Renal pelvis (tissue), 1 donor: ENCODE measurements at regions not wholly inside any gene's neighbourhood (a gene's known extent, or its start where the extent isn't known, plus 50 kb on each side); places are given as distances from the start of the nearest gene placed in this dataset.
A peak's percentile ranks its signal among the peaks of the same experiment; 100 is the strongest.
"Not testable (repeated sequence)": the region's sequence is repeated elsewhere in the genome, so short reads cannot be mapped to it uniquely, and the experiment has no call there.

Experiments
- DNase-seq: peaks from one replicate; pipeline ENCODE4 v3.0.0-alpha.2; 2013

DNA sequence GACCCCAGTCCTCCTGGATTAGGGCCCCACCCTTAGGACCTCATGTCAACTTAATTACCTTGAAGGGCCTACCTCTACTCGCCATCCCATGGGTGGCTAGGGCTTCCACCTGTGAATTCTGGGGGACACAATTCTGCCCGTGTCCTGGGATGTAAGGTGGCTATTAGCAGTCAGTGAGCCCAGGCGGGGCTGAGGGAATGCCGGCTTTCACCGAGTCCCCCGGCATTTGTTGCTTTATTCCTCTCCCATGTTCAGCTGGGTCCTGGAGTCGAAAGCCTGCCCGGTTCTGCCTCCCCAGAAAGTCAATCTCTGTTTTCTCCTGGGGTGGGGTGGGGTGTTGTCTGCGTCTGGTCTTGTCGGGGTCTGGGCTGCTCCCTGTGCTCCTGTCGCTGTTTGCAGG is 125.6 kb downstream of the GLRX3 start:
- no peak for DNase-seq

DNA sequence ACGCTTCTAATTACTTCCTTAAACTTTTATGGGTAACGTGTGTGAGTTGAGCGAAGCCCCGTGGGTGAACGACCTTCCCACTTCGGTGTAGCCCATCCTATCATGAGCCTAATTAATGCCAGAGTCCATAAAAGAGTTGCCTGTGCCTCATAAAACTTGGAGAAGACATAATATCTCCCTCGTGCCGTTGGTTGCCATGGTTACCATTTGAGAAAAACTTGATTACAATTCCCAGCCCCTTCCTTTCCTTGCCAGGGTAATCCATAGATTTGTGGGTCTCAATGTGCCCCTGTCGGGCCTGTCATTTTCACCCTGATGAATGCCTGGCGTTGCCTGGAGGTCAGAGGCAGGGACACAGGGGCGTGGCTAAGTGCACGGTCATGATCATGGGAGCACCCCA is 127.1 kb downstream of the GLRX3 start:
- DNase-seq, result no peak

DNA sequence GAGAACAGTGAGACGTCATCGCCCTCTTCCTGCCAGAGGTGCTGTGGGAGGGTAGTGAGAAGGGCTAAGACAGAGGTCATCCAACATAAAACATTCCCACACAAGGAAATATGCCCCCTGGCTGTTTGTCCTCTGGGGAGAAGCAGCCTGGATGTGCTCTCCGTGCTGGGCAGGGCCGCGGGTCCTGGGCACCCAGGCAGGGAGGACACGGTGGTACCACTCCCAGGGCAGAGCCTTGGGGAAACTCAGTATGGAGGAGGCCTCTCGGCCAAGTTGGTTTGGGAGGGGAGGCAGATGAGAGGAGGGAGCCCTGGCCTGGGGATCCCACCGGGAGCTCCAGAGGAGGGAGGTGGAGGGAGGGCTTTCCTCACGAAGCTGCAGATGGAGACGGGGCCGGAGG is 129.4 kb downstream of the GLRX3 start:
- no peak for DNase-seq

DNA sequence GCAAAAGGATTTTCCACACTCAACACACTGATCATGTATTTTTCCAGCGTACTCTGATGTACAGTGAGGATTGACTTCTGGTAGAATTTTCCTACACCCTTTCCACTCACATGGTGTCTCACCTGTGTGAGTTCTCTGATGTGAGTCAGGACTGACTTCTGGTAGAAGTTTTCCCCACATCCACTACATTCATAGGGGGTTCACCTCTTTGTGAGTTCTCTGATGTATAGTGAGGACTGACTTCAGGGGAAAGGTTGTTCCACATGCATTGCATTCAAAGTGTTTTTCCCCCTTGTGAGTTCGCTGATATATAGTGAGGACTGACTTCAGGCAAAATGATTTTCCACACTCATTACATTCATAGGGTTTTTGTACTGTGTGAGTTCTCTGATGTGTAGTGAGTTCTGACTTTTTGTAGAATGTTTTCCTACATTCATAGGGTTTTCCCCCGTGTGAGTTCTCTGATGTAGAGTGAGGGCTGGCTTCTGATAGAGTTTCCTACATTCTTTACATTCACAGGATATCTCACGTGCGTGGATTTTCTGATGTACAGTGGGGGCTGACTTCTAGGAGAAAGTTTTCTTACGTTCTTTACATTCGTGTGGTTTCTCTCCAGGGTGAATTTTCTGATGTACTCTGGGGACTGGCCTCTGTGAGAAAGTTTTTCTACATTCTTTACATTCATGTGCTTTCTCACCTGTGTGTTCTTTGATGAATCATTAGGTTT is 146.5 kb downstream of the GLRX3 start:
- no peak for DNase-seq

DNA sequence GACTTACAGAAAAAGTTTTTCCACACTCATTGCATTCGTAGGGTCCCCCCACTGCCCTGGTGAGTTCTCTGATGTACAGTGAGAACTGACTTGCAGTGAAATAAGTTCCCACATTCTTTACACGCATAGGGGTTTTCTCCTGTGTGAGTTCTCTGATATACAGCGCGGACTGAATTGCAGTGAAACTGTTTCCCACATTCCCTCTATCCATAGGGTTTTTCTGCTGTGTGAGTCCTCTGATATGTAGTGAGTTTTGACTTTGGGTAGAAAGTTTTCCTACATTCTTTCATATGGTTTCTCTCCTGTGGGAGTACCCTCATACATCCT is 147.0 kb downstream of the GLRX3 start:
- DNase-seq, result no peak

DNA sequence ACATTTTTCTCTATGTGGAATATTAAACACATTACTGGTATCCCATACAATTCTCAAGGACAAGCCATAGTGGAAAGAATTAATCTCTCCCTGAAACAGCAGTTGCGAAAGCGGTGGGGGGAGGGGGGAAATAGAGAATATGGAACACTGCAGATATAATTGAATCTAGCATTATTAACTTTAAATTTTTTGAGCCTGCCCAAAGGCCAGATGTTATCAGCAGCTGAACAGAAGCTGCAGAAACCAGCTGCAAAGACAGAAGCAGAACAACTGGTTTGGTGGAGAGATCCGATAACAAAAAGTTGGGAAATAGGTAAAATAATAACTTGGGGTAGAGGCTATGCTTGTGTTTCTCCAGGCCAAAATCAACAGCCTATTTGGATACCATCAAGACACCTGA is 159.6 kb downstream of the GLRX3 start:
- not testable (repeated sequence) for DNase-seq

DNA sequence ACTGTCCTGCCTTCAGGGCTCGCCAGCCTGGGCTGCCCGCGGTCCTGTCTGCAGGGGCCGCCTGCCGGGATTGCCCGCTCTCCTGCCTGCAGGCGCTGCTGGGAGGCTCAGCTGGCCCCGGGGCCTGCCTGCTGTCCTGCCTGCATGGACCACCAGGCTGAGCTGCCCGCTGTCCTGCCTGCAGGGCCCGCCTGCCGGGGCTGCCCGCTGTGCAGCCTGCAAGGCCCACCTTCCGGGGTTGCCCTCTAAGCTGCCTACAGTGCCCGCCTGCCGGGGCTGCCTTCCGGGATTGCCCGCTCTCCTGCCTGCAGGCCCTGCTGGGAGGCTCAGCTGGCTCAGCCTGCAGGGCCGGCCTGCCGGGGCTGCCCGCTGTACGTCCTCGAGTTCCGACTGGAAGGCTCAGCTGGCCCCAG is 164.4 kb downstream of the GLRX3 start:
- no peak for DNase-seq

DNA sequence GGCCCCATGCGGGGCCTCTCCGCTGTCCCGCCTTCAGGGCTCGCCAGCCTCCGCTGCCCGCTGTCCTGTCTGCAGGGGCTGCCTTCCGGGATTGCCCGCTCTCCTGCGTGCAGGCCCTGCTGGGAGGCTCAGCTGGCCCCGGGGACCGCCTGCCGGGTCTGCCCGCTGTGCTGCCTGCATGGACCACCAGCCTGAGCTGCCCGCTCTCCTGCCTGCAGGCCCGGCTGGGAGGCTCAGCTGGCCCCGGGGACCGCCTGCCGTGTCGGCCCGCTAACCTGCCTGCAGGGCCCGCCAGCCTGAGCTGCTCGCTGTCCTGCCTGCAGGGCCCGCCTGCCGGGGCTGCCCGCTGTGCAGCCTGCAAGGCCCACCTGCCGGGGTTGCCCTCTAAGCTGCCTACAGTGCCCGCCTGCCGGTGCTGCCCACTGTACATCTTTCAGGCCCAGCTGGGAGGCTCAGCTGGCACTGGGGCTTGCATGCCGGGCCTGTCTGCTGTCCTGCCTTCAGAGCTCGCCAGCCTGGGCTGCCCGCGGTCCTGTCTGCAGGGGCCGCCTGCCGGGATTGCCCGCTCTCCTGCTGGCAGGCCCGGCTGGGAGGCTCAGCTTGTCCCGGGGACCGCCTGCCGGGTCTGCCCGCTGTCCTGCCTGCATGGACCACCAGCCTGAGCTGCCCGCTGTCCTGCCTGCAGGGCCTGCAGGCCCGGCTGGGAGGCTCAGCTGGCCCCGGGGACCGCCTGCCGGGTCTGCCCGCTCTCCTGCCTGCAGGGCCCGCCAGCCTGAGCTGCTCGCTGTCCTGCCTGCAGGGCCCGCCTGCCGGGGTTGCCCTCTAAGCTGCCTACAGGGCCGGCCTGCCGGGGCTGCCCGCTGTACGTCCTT is 165.1 kb downstream of the GLRX3 start:
- peak; percentile 42 for DNase-seq

DNA sequence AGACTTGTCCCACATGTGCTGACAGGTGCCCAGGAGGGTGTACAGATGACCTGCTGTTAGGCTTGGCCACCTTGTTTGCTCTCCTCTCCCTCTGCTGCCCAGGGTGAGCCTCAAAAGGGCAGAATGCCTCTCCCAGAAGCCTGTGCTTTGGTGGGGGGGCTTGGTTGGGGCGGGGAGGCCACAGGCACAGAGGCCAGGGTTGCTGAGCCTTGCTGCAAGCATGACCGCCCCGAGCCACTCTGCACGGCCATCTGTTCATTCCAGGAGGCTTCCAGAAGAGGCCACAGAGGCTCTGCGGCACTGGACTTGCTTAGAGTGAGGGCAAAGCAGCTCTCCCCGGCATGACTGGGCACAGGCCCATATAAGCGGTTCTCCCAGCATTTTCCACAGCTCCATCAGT is 190.8 kb downstream of the GLRX3 start:
- no peak for DNase-seq

DNA sequence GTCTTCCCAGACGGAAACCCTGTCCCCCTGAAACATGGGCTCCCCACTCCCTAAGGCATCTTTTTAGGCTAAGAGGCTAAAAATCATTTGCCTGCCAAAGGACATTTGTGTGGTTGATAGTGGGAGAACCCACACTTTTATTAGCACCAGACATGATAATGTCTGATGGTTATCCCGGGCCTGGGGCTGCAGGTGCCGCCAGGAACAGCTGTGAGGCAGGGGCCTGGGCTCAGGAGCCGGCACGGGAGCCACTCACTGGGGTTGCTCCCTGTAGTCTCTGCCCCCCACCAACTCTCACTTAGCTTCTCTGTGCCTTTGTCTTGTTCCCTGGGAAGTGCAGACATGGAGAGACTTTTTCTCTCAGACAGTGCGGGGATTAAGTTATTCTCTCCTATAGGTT is 193.6 kb downstream of the GLRX3 start:
- no peak for DNase-seq

DNA sequence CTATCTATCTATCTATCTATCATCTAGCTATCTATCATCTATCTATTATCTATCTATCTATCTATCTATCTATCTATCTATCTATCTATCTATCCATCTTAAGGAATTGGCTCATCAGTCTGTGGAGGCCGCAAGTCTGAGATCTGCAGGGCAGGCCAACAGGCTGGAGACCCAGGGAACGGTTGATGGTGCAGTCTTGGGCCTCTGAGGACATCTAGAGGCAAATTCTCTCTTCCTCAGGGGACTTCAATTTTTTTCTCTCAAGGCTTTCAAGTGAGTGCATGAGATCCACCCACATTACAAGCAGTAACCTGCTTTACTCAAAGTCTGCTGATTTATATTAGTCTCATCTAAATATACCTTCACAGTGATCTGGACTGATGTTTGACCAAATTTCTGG is 197.0 kb downstream of the GLRX3 start:
- DNase-seq, result peak; percentile 17

DNA sequence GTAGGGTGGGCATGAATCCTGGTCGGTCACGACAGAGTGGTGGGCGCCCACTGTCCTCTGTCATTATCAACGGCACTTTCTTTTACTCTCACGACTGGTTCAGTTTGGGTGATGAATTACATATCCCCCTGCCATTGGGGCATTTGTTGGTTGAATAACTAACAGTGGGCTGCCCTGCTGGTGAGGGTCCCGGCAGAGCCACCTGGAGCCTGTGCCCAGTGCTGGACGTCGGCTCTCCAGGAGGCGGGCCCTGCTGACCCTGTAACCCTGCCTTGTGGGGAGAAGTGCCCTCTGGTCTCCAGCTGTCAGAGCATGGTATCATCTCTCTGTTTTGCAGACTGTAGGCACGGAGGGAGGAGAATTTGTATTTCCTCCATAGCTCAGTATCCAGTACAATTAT is 199.1 kb downstream of the GLRX3 start:
- no peak for DNase-seq

DNA sequence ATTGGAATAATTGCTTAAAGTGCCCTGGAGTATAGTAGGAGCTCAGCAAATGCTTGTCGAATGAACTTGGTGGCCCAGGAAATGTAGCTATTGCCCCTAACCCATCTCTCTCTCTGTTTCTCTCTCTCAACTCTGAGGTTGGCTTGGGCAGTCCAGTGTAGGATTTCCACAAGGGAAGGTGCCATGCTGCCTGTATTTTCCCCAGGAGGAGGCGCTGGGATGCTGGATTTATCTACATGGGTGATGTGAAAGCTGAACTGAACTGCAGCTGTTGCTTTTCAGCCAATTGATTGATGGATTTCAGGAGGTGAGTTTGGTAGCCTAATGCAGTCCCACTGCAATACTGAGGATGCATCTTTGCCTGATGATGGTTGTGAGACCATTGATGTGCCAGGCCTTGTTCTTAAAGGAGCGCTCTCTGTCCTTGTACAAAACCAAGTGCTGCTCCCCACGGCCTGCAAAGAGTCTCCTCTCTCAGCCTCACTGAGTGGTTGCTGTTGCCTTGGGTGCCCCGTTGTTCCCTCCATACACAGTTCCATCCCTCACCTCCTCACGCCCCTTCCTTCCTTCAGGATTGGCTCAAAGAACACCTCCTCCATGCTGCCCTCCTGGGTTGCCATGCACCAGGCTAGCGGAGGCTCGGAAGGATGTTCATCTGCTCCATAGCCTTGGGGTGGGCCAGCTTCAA is 200.6 kb downstream of the GLRX3 start:
- peak; percentile 17 for DNase-seq

DNA sequence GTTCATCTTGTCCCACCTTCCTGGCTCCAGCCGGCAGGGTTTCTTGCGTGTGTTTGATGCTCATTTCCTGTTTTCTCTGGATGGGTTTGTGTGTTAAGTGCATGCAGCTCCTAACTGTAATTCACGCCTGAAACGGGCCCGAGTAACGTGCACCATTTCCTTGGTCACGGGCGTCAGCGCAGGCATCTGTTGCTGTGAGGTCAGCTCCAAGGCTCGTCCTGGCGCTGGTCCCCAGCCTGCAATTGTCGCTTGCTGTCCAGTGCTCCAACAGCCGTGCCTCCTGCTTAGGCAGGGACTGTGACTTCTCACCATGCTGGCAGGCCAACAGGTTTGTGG is 201.1 kb downstream of the GLRX3 start:
- DNase-seq, result no peak

DNA sequence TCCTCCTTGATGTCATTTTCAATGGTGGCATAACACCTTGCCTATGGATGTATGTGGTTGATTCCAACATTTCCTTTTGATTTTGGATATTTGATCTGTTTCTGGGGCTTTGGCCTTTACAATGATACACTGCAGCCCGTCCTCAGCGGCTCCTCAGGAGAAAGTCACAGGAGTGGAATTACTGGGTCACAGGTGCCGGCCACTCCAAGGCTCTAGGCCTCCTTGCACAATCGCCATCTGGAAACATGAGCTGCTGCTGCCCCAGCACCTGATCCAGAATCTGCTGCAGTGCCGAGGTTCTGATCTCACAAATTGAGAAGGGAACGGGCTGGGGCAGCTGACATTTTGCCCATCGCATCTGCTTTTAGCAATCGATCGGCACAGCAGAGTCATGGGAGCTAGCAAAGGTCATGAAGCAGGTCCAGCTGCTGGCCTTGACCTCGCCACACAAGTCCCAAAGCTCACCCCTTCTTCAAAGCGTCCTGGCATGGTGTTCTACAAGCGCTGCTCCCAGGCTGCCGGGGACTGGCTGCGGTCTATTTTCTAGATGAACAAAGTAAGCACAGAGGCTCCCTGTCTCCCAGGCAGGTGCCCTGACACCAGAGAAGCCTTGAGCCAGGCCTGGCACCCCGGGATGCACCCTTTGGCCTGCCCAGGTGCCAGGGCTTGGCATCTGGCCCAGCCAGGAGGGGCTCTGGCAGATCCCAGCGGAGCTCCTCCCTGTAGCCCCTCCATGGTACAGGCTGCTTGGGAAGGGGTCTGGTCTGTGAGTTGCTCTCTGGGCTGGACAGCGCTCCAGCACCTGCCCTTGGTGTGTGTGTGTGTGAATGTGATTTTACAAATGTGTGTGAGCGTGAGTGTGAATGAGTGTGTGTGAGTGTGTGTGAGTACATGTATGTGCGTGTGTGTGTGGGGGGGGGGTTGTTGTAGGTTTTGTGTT is 201.8 kb downstream of the GLRX3 start:
- DNase-seq, result no peak

DNA sequence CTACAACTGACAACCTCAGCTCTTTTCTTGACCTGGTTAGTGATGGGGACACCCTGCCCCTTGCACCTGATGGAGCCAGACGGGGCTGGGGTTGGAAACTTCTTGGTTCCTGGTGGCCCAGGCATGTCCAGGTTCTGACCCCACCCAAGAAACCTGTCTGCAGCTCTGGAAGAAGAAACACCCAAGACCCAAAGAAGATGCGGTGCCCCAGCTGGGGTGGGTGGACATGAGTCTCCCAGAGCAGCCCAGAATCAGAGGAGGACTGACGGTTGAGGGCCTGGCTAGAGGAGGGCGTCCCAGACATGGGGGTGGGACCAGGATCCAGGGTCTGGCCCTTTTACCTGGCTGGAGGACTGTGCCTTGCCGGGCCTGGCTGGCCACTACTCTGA is 202.4 kb downstream of the GLRX3 start:
- DNase-seq, result no peak

DNA sequence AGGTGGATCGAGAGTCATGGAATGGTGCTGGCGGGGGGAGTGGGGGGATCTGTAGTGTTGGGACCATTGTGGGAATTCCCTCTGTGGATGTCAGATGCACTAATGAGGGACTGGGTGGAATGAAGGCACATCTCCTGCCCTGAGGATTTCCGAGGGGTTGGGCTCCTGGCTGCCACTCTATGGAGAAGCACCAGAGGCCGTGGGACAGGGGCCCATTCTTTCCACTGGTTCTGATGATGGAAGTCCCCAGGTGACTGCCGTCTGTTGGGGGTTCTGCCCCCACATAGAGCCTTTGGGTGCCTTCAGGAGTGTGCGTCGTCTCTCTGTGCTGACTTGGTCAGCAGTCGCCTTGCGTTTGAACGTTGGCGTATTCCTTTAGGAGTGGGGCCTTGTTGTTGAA is 202.9 kb downstream of the GLRX3 start:
- DNase-seq, result no peak

DNA sequence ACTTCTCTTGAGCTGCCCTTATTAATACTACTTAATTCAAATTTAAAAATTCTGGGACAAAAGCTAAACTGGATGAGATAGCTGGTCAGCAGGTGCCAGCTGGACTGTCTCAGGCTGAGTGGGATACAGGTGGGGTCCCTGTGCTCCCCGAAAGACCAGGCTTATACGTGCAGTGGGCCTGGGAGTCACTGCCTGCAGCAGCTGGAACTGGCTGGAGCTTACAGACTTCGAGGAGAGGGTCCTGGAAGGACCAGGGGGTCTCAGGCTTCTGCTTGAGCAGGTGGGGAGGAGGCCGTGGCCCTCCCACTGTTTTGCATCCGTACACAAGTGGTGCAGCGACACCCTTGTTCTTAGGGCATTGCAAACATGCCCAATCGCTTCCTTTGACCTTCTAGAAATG is 203.7 kb downstream of the GLRX3 start:
- no peak for DNase-seq

DNA sequence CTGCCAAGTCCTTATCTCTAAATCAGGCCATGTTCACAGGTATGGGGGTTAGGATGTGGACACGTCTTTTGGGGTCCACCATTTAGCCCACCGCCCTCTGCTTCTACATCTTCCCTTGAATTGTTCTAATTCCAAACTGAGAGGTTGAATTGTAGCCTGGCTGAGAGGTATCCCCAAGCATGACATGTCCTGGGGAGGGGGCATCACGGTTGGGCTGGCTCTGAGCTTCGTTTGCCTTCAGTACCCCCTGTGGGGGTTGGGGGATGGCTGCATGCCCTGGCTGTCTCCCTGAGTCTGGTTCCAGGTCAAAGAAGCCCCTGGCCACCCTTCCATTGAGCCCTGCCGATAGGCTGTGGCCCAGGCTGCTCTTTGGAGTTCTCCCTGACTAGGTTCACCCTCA is 204.6 kb downstream of the GLRX3 start:
- DNase-seq, result no peak

DNA sequence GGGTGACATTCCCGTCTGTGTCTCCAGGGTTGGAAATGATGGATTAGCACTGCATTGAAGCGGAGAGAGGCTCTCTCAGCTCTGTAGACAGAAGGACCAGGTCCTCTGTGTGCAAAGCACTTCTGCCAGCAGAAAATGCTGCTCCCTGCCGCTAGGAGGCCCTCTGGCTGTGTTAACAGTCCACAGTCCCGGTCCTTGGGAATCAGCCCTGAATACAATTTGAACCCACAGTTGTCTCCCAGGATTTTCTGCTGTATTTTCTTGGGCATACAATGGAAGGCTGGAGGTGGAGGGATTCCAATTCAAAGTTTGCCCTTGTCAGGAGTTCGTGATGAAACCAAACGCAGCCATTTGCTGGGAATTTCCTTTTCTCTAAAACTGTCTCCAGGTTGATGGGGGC is 205.2 kb downstream of the GLRX3 start:
- peak; percentile 27 for DNase-seq

DNA sequence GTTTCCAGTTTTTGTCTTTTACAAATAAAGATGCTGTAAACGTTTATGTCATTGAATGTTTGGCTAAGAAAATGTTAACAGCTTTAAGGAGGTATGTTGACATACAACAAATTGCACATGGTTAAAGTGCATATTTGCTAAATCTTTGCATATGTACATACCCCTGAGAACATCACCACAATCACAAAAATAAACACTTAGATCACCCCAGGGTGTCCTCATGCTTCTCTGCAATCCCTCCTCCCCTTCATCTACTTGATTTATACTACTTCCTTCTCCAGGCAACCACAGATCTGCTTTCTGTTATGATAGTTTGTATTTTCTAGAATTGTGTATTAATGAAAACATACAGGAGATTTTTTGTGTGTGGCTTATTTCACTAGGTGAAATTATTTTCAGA is 209.5 kb downstream of the GLRX3 start:
- DNase-seq, result no peak

DNA sequence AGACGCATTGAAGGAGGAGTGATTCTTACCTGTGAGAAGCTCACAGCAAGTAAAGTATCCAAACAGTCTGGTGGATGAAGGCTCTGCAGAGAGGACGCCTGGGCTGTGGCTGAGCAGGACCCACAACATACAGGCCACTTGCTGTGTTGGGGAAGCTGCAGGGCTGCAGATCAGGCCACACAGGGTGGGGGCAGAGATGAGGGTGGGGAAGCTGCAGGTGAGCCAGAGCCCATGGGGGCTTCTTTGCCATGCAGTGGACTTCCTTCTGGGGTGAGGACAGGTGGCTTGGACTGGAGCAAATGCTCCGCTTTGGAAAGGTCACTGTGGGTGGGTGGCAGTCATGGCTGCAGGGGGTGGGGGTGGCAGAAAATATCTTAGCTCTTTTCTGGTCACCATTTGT is 214.8 kb downstream of the GLRX3 start:
- no peak for DNase-seq
